Dedifferentiated amniotic fluid mesenchymal stem cell (primary cell): ENCODE measurements at regions not wholly inside any gene's neighbourhood (a gene's known extent, or its start where the extent isn't known, plus 50 kb on each side); places are given as distances from the start of the nearest gene placed in this dataset.
A peak's percentile ranks its signal among the peaks of the same experiment; 100 is the strongest.

Experiments used
- DNase-seq: peaks from one replicate; pipeline ENCODE4 v3.0.0-alpha.2; 2016; ENCODE audit errors: extremely low spot score

DNA sequence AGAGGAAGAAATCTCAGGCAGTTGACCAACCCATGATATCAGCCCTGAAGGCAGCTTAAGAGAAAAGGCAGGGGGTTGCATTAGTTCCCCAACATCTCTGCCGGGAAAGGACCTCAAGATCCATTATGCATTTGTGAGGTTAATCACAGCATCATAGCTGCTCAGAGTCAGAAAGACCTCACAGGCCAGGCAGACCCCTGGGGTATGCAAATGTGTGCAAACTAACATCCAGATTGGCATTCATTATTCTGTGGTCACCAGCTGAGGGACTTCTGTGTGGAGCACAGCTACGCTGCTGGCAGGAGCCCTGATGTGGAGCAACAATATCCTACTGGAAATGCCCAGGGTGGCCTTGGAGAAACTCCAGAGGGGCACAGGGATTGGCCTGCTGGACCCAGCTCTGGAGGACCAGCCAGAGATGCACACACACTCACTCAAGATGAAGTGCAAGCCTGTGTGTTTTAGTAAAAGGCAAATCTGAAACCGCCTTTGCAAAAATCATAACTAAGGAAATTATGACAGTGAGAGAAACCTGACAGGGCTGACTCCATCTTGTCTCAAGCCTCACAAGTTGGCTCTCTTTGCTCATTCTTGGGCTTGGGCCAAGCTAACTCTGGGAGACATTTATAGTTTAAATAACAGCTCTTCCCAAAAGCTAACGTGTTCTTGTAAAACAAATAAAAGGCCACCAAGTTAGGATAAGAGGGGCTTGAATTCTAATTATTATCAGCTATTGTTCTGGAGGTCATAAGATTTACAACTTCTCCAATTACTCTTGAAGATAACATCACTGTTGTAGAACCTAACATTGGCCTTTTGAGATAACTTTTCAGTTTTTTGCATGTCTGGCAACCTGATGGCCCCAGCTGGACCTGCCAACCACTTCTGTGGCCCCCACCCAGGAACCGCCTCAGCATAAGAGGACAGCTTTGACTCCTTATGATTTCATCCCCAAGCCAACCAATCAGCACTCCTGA lies 257.1 kb downstream of the UACA start:
- DNase-seq: no peak

DNA sequence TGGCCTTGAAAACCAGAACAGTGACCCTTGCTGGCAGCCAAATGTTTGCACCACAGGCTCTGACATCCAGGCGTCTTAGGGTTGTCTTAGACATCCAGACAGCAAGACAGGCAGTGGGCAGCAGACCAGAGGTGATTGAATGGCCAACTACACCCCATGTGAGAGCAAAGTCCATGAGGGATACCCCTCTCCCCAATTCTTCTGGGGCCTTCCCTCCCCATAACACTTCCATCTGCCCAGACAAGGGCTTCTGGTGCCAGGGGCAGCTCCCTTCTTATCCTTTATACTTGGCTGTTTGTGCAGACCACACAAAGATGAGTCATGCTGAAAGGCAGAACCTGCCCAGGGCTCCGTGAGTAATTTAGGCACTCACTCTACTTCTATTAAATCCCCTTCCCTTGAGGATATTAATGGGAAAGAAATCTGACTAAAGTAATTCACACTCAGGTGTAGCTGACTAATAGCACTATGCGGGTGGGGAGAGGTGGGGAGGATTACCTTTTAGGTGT lies 257.9 kb downstream of the UACA start:
- DNase-seq: peak; percentile 63

DNA sequence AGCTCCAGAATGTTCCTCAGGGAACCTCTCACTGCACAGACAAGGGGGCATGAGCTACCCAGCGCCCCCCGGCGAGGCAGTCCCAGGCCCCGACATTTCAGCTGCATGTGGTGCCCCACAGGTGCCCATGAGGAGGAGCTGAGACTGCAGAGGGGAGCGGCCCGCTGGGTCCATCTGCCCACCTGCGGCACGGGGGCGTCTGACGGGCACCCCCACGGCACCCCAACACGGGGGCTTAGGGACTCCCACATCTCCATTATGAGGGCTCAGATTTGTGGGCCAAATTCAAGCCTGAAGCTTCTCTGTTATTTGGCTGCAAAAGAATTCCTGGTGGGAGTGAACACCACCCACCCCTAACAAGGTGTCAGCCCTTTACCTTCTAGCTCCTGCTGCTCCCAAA lies 258.4 kb downstream of the UACA start:
- no peak for DNase-seq

DNA sequence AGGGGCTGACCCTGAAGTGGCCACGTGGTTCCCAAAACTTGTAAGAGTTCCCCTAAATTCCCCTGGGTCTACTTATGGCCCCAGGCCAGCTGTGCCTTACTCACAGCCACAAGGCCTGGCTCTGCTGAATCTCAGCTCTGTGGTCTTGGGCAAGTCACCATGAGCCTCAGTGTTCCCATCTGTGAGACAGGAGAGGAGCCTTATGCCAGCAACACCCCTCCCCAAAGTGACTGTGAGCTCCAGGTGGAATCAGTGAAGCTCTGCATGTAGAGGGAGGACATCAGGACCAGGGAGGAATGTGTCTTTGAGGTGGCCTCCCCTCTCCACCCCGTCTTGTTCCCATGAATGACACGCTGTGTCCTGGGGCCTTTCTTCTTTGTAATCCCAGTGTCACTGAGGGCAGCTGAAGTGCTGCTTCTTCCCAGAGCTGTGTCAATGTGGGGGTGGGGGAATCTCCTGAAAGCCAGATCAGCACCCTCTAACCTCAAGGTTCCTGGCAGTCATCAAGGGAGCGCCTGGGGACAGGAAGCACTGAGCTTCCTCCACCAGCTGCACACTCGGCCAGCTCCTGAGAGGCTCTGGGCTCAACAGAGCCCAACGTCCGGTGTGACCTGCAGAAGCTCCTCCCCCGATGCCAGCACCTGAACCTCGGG lies 258.9 kb downstream of the UACA start:
- DNase-seq: no peak

DNA sequence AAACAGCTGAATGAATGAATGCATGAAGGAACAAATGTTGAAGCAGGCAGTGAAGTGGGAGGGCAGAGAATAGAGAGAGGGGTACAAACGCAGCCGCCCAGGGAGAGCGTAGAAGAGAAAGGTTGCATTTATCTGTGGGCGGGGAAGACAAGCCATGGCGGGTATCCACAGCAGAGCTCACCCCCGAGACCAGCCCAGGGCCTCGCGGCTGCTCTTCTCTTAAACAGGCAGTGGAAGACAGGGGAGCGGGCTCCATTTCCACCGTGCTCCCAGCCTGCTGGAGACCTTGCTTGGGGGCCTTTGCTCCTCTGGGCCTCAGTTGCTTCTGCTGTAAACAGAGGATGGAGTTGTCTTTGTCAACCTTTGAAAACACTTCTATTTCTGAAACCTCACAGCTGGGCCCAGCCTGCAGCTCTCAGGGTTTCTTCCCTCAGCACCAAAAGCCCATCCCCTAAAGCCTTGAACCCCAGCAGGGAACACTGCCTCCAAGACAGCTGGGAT lies 259.5 kb downstream of the UACA start:
- no peak for DNase-seq

DNA sequence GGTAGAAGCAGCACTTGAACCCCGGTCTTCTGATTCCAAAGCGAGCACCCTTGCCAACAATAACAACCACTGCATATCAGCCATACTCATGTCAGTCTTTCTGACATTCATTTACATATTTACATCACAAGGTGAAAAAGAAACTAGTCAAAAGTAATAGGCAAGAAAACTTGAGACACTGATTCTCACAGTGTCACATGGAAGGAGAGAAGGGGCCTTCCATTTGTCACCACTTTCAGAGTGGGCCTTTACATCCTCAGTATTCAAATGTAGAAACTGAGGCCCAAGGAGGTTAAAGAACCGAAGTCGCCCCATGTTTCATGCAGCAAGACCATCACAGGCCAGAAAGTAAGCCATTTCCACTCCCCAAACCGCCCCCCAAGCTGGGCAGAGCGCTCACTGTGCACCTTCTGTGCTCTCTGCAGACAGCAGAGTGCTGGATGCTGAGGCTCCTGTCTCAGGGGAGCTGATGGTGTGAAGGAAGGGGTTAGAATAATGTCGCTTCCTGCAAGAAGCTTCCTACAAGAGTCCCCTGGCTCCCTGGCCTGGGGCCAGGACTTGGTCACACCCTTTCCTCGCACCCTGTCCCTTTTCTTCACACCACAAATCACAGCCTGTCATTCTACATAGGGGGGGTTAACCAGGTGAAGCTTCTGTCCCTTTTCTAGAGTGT lies 260.1 kb downstream of the UACA start:
- DNase-seq: no peak

DNA sequence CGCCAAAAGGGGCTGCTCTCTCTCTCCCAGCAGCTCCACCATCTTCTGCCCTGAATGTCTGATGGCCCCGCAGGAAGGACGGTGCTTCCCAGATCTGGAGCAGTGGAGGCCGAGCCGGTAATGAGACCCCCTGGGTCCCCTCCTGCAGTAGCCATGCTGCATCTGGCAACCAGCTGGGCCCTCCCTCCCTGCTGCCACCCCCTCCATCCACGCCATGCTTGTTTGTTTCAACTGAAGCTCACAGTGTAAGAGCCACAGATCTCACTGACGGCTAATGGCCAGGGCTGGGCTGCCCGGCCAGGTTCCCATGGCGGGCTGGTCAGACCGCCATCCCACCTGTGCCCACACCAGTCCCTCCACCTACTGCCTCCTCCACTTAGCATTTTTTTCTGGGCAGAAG lies 260.8 kb downstream of the UACA start:
- no peak for DNase-seq

DNA sequence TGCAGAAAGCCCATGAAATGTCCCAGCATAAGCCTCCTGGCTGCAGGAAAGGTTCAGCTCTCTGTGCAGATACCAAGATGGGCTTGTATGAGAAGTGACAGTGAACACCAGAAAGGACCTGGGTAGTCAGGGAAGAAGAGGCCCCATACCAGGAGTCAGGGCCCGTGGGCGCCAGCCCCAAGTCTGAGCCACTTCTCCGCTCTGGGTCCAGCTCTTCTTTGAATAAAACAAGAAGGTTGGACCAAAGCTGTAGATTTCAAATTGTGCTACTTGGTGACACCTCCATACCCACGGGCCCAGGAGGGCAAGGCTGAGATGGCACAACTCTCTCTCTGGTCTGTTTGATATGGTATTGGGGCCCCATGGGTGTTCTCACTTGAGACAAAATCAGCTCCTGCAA lies 261.5 kb downstream of the UACA start:
- DNase-seq: no peak

DNA sequence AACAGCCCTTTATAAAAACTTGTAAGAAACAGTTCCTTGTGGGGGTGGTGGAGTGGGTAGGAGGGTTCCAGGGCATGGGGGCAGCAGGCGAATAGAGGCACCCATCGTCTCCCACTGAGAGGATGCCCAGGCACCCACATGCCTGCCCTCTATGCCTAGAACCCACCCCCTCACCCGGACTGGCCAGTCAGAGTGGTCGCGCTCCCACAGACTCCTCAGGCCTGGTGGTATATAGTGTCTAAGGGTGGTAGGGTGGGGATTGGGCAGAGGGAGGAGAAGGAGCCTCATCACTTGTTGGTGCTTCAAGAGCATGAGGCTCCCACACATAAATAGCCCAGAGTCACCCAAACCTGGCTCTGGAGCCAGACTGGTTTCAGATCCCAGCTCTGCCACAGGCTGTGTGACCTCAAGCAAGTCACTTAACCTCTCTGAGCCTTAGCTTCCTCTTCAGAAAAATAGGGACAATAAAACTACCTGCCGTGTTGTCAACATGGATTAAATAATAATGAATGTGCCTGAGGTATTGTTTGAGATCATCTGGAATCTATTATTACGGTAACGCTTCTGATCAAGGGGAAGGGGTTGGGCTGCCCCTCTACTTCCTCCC lies 262.1 kb downstream of the UACA start:
- no peak for DNase-seq

DNA sequence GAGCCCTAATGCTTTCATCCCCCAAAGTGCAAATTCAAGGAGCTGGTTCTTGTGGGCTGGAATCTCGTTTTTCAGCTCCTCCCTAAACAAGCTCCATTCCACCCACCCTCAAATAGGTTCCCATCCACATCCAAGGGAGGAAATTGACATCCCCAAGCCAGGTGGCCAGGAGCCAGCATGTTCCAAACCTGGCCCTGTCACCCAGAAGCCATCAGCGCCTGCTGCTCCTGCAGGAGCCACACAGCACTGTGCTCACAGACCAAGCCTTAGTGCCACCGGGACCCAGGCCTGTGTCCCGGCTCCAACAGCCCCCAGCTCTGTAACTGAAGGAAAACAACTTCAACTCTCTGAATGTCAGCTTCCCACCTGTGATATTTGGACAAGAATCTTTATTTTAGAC lies 263.6 kb downstream of the UACA start:
- no peak for DNase-seq

DNA sequence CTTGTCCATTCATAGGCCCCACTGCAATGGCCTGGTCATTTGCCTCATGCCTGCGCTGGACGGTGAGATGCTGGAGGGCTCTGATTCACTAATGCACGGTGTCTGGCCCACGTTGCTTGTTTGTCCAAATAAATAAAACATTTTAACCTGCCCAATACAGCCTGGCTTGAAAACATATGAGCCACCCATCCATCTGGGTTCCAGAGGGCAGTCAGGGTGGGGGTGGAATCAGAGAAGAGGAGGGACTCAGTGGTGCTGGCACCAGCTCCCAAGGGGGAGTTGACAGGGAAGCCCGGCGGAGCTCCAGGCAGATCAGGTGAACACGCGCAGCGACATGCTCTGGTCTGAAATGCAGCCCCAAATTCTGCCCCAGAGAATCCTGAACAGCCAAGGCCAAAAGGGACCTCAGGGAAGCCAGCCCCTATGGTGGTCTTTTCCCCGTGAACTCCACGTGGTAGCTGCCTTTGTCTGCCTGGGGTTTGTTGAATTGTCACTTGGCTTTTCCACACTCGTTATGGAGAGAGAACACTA lies 265.2 kb downstream of the UACA start:
- DNase-seq: no peak

DNA sequence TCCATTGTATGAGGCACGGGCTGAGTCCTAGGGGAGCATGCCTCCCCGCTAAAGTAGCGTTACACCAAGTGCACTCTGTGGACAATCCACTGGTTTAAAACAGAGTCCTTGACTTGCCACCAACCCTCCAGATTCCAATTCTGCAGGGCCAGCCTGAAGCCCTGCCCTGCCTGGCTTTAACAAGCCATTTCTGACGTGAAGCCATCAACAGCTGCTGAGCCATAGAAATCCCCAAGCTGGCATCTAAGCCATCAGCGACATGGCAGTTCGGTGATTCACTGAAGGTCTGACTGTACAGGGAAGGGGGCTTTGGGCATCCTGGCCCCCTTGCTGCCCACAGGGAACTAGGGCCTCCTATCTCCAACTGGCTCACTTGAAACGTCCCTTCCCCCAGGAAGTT lies 265.7 kb downstream of the UACA start:
- DNase-seq: no peak

DNA sequence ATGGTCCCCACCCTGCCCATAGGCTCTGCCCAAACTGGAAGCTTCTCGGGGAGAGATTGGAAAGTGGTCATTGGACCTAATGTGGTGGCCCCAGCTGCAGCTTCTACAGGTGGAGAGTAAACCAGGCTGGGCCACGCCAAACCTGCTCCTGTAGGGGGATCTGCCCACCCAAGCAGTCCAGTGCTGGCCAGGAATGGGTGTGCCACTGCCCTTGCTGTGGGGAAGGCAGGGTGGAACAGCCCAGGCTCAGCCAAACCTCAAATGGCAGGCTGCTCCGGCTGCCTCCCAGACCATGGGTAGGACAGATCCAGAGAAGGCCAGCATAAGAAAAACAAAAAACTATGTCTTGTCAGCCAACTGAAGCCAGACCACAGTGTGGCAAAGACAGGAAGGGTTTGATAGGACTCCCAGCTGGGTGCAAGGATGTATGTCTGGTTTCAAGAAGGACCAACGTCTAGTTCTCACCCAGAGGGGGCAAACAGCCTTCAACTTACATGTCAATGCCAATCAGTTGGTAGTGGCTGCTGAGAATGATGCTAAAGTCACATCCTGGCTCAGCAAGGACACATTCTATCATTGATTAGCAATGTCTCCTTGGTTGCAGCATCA lies 267.3 kb downstream of the UACA start:
- DNase-seq: no peak

DNA sequence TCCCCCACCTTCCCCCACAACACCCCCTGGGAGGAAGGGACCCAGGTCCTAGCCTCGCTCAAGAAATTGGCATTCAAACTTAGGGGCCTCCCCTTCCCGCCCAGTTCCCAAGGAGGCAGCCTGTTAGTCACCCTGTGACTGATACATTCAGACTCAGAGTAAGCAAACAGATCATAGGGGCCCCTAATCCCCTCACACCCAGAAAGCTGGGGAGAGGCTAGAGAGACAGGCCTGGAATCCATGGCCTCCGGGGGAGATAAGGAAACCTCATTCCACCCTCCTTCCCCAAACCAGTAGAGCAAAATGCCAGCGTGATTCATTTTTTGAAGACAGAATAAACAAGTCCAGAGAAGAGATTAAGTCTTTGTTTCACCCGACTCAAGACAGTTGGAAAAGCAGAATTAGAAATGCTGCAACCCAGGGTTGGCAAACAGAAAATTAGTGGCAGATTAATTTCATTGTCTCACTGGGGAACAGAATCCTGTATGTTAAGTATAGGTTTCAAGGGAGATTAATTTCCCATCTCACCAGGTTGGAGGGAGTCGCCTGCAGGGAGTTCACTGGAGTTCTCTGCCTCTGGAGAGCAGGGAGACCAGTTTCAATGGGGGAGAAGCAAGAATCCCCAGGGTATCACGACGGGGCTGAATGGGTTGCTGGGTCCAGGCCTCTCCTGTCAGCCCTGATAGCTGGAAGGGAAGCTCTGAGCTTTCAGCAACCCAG lies 268.3 kb downstream of the UACA start:
- peak; percentile 92 for DNase-seq

DNA sequence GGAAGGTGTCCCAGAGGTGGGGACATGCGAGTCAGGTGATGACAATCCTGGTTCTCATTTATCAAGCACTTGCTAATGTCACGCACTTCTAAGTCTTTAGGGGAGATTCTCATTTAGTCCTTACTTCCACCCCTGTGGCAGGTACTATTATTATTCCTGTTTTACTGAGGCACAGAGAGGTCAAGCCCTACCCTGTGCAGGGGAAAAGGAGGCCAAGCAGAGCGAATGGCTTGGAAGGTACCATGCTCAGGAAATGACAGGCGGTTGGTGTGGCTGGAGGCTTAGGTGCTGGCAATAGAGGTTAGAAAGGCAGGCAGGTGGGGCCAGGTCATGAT lies 268.9 kb downstream of the UACA start:
- DNase-seq: no peak

DNA sequence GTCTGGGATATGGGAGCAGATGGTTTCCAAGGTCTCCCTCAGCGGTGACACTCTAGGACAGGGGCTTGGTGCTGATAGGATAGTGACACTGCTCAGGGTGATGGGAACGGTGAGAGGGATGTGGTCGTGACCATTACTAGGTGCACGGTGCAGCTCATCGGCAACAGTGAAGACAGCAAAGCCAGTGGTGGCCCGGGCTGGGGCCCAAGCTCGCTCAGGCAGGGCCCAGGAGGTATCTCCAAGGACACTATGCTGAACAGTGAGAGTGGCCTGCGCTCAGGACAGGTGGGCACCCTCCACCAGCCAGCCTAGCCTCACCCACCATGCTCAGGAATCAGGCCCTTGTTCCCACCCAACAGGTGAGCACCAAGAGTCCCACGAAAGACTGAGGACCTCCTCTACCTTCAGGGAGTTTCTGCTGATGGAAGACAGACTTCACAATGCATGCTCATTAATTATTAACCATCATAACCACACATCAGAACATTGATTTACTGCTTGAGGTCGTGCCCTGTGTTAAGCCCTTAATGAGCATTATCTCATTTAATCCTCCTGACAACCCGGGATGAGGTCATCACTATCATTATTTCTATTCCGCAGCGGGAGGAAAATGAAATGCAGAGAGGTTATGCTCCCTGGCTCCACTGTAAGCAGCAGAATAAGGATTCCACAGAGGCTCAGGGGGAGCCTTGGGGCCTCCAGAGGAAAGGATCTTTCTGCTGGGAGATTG lies 269.4 kb downstream of the UACA start:
- no peak for DNase-seq

DNA sequence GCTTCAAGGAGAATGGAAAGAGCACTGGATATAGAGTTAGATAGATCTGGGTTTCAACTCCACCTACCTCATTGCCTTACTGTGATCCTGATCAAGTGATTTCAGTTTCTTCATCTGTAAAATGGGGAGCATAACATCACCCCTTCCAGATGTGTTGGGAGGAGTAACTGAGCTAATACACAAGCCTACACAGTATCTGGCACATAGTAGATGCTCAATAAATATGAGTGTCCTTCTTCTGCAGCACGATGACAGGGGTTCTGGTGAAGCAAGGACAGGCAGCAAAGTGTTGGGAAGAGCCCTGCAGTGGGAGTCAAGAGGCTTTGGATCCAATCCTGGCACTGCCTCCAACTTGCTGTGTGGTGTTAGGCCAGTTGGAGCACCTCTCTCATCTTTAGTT lies 270.0 kb downstream of the UACA start:
- DNase-seq: no peak

DNA sequence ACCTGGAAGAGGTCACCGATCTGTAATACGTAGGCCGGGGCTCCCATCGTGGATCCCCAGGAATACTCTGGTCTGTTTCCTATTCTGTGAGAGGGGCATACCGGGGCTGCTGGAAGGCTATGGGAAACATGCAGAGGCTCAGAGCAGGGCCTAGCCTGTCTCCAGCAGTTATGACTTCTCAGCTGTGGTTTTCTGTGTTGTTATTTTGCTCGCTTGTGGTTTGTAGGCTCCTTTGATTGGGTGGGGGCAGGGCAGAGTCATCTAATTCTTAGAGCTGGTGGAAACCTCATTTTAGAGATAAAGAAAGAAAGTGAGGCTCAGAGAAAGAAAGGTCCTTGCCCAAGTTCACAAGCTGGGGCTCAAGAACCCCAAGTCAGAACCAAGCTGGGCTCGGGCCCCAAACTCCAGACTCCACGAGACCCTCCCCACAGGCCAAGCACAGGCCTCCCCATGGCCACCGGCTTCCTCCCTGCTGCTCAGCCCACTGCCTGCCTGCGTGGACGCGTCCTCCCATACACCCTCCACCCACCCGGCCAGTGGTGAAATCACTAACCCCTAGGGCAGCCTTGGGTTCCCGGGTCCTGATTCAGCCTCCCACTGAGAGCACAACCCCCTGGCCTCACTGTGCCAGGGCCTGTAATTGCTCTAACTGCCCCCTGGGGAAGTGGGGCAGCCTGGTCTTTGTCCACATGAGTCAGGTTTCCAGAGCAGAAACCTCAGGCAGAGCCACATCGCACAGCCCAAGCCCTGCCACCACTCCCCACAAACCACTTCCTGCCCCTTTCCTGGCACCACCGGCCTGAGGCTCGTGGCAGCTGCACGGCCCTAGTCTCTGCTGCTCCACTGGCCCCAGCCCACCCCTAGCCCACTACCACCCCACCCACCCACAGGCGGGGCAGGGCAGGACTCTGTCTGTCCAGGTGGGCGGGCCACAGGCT lies 270.8 kb downstream of the UACA start:
- DNase-seq: peak; percentile 70

DNA sequence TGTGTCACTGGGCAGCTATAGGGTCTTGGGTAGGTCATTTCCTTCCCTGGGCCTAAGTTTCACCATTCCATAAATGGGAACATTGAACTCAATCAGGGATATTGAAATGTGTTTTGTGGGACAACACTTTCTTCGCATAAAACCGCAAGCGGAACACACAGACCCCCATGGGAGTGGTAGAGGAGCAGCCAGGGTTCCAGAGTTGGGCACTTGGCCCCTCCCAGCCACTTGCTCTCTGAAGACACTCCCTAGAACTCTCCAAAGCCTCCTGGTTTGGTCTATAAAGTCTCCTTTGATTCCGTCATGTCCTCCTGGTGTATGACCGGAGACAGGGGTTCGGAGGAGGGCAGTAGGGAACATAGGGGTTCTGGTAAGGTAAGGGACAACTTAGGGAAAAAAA lies 271.7 kb downstream of the UACA start:
- no peak for DNase-seq
